Testis (tissue), 2 donors: ENCODE measurements at regions not wholly inside any gene's neighbourhood (a gene's known extent, or its start where the extent isn't known, plus 50 kb on each side); places are given as distances from the start of the nearest gene placed in this dataset.
"Not testable (repeated sequence)": the region's sequence is repeated elsewhere in the genome, so short reads cannot be mapped to it uniquely, and the experiment has no call there.

Experiments used
- POLR2A ChIP-seq: fragments of 450-650 bp; IDR thresholded peaks from one replicate; pipeline ENCODE4 v1.6.1; 2017; ENCODE audit warnings: antibody characterized with exemption, mild to moderate bottlenecking, moderate library complexity
- TF ChIP-seq, protein P1 (sequence below), 3 experiments: fragments of 450-650 bp in 2 of 3; fragments of 200-600 bp in 1 of 3; sonication (generic) in 1 of 3; IDR thresholded peaks; one replicate each; pipeline ENCODE4 v1.5.1; 2016 to 2019; ENCODE audit warnings: antibody characterized with exemption in 3 of 3, mild to moderate bottlenecking in 2 of 3, moderate library complexity in 1 of 3

DNA sequence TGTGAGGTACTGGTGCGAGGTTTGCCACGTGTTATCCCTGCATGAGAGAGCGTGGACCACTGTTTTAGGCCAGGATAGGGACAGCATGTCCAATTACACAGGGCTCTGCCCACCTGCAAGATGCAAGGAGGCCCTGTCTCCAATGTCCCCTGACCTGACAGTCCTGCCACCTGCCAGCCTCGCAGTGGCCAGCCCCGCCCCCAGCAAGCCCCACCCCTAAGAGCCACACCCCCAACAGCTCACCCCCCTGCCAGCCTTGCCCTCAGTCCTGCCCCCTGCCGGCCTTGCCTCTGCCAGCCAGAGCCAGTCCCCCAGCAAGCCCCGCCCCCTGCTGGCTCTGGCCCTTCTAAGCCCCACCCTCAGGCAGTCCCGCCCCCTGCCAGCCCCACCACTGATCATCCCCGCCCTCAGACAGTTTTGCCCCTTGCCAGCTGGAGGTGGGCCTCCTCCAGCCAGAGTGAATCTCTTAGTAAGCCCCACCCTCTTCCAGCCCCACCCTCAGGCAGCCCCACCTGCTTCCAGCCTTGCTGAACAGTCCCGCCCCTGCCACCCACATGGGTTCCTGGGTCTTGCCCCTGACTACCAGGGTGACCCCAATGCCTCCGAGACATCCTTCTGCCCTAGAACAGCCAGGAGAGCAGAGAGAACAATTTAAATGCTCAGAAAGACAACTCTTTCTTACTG, 62.3 kb upstream of the DPP6 start:
- TF ChIP-seq, protein P1, sequence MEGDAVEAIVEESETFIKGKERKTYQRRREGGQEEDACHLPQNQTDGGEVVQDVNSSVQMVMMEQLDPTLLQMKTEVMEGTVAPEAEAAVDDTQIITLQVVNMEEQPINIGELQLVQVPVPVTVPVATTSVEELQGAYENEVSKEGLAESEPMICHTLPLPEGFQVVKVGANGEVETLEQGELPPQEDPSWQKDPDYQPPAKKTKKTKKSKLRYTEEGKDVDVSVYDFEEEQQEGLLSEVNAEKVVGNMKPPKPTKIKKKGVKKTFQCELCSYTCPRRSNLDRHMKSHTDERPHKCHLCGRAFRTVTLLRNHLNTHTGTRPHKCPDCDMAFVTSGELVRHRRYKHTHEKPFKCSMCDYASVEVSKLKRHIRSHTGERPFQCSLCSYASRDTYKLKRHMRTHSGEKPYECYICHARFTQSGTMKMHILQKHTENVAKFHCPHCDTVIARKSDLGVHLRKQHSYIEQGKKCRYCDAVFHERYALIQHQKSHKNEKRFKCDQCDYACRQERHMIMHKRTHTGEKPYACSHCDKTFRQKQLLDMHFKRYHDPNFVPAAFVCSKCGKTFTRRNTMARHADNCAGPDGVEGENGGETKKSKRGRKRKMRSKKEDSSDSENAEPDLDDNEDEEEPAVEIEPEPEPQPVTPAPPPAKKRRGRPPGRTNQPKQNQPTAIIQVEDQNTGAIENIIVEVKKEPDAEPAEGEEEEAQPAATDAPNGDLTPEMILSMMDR (IDR thresholded peaks at IDR 0.05) = not testable (repeated sequence)
- TF ChIP-seq POLR2A = not testable (repeated sequence)
